Aorta (tissue), 5 donors: ENCODE measurements at regions not wholly inside any gene's neighbourhood (a gene's known extent, or its start where the extent isn't known, plus 50 kb on each side); places are given as distances from the start of the nearest gene placed in this dataset.
"Not testable (repeated sequence)": the region's sequence is repeated elsewhere in the genome, so short reads cannot be mapped to it uniquely, and the experiment has no call there.

ENCODE experiments used
- ATAC-seq: fragments of 200-7000 bp; cut with Tn5 transposase; one replicate; pipeline ENCODE4 v1.9.1; 2022; ENCODE audit warnings: moderate library complexity; ENCODE audit not compliant: low FRiP score
- DNase-seq, 2 donors: peaks; one replicate each; pipeline ENCODE4 v3.0.0-alpha.2; 2020
- H3K27ac ChIP-seq, 2 donors: one replicate each; pipeline ENCODE4 v1.5.1; 2013; ENCODE audit warnings: low read length in 2 of 2, mild to moderate bottlenecking in 2 of 2, moderate library complexity in 2 of 2, control low read depth in 1 of 2, inconsistent platforms in 1 of 2, low read depth in 1 of 2
- H3K27me3 ChIP-seq, 2 donors: one replicate each; pipeline ENCODE4 v1.6.1; 2013; ENCODE audit warnings: control low read depth in 1 of 2, low read length in 1 of 2, mild to moderate bottlenecking in 1 of 2, moderate library complexity in 1 of 2; ENCODE audit not compliant: insufficient read depth in 2 of 2, control insufficient read depth in 1 of 2
- H3K36me3 ChIP-seq, 2 donors: one replicate each; pipeline ENCODE4 v1.6.1; 2013; ENCODE audit warnings: control low read depth in 1 of 2, low read length in 1 of 2, mild to moderate bottlenecking in 1 of 2; ENCODE audit not compliant: insufficient read depth in 2 of 2, control insufficient read depth in 1 of 2
- H3K4me1 ChIP-seq, 2 donors: one replicate each; pipeline ENCODE4 v1.6.1; 2013; ENCODE audit warnings: low read length in 2 of 2, control low read depth in 1 of 2, mild to moderate bottlenecking in 1 of 2, moderate library complexity in 1 of 2; ENCODE audit not compliant: insufficient read depth in 2 of 2, control insufficient read depth in 1 of 2
- H3K4me3 ChIP-seq, 2 donors: one replicate each; pipeline ENCODE4 v1.5.1; 2013; ENCODE audit warnings: low read length in 2 of 2, control low read depth in 1 of 2, mild to moderate bottlenecking in 1 of 2
- H3K9me3 ChIP-seq: one replicate; pipeline ENCODE4 v1.6.1; 2013; ENCODE audit warnings: mild to moderate bottlenecking, low read length; ENCODE audit not compliant: control insufficient read depth
- WGBS, 2 donors: extraction: QIAGEN DNeasy Blood & Tissue Kit; methylation state at CpG; one replicate each; pipeline ENCODE4 v1.1.7; 2013; 5-methylcytosine and 5-hydroxymethylcytosine counted together
- intact Hi-C, 2 donors: fragments of 100-400 bp; cut with DNase I; formaldehyde crosslinking; loops; one replicate each; pipeline versions ENCODE4 v1.14.2 to v1.15.0; 2022
- donor health status: healthy with polysubstance abuse.
- donor health status: Bipolar disorder and iron deficiency.
- donor health status: DM: no; HTN: no; CAD: no.
- donor health status: DM: no; HTN: no; CAD: no.
- donor health status: DM: yes; HTN: yes; CAD: no.

- intact Hi-C loops = not testable (repeated sequence)
Observed at GRCh38 chr9:138219249-138219648, 341.7 kb downstream of the CACNA1B start.

GRCh38 chr9:138221446-138222054, 344.0 kb downstream of the CACNA1B start:
- intact Hi-C loops, H3K9me3 ChIP-seq, DNase-seq, H3K27ac ChIP-seq, H3K36me3 ChIP-seq, H3K4me3 ChIP-seq, ATAC-seq, H3K4me1 ChIP-seq, H3K27me3 ChIP-seq: not testable (repeated sequence)
- WGBS, 2 donors = 62 to 89% methylated on average over 5 of the region's 18 CpGs

More at GRCh38 chr9:138219249-138219648, 341.7 kb downstream of the CACNA1B start:
- DNase-seq = peak in 1 of 2 donors; percentile 31
- not testable (repeated sequence) for H3K36me3 ChIP-seq, H3K27me3 ChIP-seq, H3K4me1 ChIP-seq, H3K9me3 ChIP-seq, ATAC-seq, H3K4me3 ChIP-seq, H3K27ac ChIP-seq
- 86 to 90% methylated on average over 17 of the region's 17 CpGs for WGBS, 2 donors

DNA sequence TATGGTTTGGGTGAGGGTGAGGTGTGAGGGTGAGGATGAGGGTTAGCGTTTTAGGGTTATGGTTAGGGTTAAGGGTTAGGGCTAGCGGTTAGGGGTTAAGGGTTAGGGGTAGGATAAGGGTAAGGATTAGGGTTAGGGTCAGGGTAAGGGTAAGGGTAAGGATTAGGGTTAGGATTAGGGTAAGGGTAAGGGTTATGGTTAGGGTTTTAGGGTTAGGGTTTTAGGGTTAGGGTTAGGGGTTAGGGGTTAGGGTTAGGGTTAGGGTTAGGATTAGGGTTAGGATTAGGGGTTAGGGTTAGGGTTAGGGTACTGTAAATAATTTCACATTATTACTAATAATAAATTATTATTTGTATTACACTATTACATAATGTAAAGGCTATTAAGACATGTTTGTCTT, 359.5 kb downstream of the CACNA1B start:
- H3K27ac ChIP-seq, intact Hi-C loops, H3K4me1 ChIP-seq, H3K36me3 ChIP-seq, DNase-seq, H3K4me3 ChIP-seq, ATAC-seq, H3K27me3 ChIP-seq, H3K9me3 ChIP-seq: not testable (repeated sequence)
- no CpG with 5 or more reads among the region's 2 CpGs for WGBS, 2 donors

GRCh38 chr9:138282903-138283302, 405.3 kb downstream of the CACNA1B start:
- DNase-seq, H3K4me3 ChIP-seq, H3K27me3 ChIP-seq, ATAC-seq, H3K4me1 ChIP-seq, intact Hi-C loops, H3K9me3 ChIP-seq, H3K36me3 ChIP-seq, H3K27ac ChIP-seq: not testable (repeated sequence)
- no CpG with 5 or more reads among the region's 11 CpGs for WGBS, 2 donors
